ENCODE measurements at regions not wholly inside any gene's neighbourhood (a gene's known extent, or its start where the extent isn't known, plus 50 kb on each side); places are given as distances from the start of the nearest gene placed in this dataset.

DNA sequence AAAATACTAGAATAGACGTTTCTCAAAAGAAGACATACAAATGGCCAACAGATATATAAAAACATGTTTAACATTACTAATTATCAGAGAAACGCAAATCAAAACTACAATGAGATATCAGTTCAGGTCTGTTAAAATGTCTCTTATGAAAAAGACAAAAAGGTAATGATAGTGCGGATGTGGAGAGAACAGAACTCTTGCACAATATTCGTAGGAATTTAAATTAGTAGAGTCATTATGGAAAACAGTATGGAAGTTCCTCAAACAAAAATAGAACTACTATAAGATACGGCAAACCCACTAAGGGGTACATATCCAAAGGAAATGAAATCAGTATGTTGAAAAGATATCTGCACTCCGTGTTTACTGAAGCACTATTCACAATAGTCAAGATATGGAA lies 167.5 kb upstream of the CWC22 start:
- TF ChIP-seq, protein P1, sequence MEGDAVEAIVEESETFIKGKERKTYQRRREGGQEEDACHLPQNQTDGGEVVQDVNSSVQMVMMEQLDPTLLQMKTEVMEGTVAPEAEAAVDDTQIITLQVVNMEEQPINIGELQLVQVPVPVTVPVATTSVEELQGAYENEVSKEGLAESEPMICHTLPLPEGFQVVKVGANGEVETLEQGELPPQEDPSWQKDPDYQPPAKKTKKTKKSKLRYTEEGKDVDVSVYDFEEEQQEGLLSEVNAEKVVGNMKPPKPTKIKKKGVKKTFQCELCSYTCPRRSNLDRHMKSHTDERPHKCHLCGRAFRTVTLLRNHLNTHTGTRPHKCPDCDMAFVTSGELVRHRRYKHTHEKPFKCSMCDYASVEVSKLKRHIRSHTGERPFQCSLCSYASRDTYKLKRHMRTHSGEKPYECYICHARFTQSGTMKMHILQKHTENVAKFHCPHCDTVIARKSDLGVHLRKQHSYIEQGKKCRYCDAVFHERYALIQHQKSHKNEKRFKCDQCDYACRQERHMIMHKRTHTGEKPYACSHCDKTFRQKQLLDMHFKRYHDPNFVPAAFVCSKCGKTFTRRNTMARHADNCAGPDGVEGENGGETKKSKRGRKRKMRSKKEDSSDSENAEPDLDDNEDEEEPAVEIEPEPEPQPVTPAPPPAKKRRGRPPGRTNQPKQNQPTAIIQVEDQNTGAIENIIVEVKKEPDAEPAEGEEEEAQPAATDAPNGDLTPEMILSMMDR (conservative IDR thresholded peaks at IDR 0.05; ENCODE audit: low read depth, low read length): no peak
- TF ChIP-seq EZH2 (IDR thresholded peaks at IDR 0.05; ENCODE audit: low read length, unreplicated experiment) (no peak), EZH2phosphoT487 (IDR thresholded peaks at IDR 0.05; ENCODE audit: borderline replicate concordance, low read length) (no peak)
